Upper lobe of left lung (tissue), 4 donors: ENCODE measurements at regions not wholly inside any gene's neighbourhood (a gene's known extent, or its start where the extent isn't known, plus 50 kb on each side); places are given as distances from the start of the nearest gene placed in this dataset.

Source experiments
- POLR2A ChIP-seq, 4 donors: fragments of 450-650 bp; IDR thresholded peaks; one replicate each; pipeline ENCODE4 v1.5.1; 2016 to 2017; ENCODE audit warnings: antibody characterized with exemption in 4 of 4, mild to moderate bottlenecking in 2 of 4
- TF ChIP-seq, protein P1 (sequence below), 6 experiments: fragments of 450-650 bp in 4 of 6; fragments of 200-600 bp in 2 of 6; sonication (generic) in 2 of 6; IDR thresholded peaks; one replicate each; pipeline ENCODE4 v1.5.1; 2016 to 2019; ENCODE audit warnings: antibody characterized with exemption in 6 of 6

DNA sequence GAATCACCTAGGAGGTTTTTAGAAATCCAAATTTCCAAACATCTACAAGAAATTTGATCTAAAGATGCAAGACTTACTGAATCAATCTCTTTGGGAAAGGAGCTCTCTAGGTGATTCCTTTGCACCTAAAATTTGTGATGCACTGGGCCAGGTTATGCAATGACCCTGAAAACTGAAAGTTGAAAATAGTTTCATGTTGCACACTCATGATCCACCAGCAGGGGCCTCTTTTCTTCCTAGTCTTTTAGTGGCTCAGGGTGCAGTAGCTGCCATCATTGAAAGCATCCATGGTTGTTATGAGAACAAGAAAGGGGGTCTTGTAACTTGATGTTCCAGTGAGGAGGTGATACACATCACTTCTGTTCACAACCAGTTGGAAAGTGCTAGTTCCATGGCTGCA is 486.8 kb downstream of the PSAT1 start:
- TF ChIP-seq POLR2A (IDR thresholded peaks at IDR 0.05): no peak
- TF ChIP-seq, protein P1, sequence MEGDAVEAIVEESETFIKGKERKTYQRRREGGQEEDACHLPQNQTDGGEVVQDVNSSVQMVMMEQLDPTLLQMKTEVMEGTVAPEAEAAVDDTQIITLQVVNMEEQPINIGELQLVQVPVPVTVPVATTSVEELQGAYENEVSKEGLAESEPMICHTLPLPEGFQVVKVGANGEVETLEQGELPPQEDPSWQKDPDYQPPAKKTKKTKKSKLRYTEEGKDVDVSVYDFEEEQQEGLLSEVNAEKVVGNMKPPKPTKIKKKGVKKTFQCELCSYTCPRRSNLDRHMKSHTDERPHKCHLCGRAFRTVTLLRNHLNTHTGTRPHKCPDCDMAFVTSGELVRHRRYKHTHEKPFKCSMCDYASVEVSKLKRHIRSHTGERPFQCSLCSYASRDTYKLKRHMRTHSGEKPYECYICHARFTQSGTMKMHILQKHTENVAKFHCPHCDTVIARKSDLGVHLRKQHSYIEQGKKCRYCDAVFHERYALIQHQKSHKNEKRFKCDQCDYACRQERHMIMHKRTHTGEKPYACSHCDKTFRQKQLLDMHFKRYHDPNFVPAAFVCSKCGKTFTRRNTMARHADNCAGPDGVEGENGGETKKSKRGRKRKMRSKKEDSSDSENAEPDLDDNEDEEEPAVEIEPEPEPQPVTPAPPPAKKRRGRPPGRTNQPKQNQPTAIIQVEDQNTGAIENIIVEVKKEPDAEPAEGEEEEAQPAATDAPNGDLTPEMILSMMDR (IDR thresholded peaks at IDR 0.05): no peak
